Fibroblast of the aortic adventitia (primary cell): ENCODE measurements at regions not wholly inside any gene's neighbourhood (a gene's known extent, or its start where the extent isn't known, plus 50 kb on each side); places are given as distances from the start of the nearest gene placed in this dataset.
A peak's percentile ranks its signal among the peaks of the same experiment; 100 is the strongest.

ENCODE experiments used
- DNase-seq: peaks from one replicate; pipeline ENCODE4 v3.0.0-alpha.2; 2010; ENCODE audit warnings: low read depth
- H3K4me3 ChIP-seq: 2 replicates; pipeline ENCODE4 v1.5.1; 2011; ENCODE audit warnings: low read depth, mild to moderate bottlenecking, control low read depth, low read length, moderate library complexity
- CTCF ChIP-seq: IDR thresholded peaks from 2 replicates; pipeline ENCODE4 v1.5.1; 2011; ENCODE audit warnings: mild to moderate bottlenecking, low read length, control low read depth, inconsistent platforms; ENCODE audit not compliant: insufficient read depth

GRCh38 chr12:59388176-59388575 lies 207.7 kb upstream of the SLC16A7 start:
- H3K4me3 ChIP-seq, result no peak overlapping the region
- no peak for TF ChIP-seq CTCF
- DNase-seq, result no peak

DNA sequence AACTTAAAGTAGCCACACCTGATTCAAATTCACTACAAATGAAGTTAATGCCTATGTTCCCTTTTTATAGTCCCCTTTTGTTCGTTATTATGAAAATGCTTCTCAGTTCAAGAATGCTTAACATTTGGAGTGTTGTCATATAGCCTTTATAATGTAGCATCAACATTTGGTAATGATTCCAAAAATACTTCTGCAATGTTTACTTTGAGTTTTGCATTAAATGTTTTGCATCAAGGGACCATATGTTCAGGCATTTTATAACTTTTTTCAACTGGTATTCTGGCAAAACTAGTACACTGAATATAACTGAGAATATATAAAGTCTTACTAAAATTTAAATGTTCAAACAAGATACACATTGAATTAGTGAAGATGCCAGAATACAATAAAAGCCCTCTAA lies 209.6 kb upstream of the SLC16A7 start:
- TF ChIP-seq CTCF, result no peak
- no peak overlapping the region for H3K4me3 ChIP-seq
- no peak for DNase-seq

GRCh38 chr12:59383079-59383822 lies 212.6 kb upstream of the SLC16A7 start:
- TF ChIP-seq CTCF, result no peak
- H3K4me3 ChIP-seq, result no peak overlapping the region
- DNase-seq, result peak; percentile 83

- peak overlapping the region; percentile 9 for H3K4me3 ChIP-seq
- DNase-seq, result no peak
These were observed 213.3 kb upstream of the SLC16A7 start for GRCh38 chr12:59382282-59383078.

DNA sequence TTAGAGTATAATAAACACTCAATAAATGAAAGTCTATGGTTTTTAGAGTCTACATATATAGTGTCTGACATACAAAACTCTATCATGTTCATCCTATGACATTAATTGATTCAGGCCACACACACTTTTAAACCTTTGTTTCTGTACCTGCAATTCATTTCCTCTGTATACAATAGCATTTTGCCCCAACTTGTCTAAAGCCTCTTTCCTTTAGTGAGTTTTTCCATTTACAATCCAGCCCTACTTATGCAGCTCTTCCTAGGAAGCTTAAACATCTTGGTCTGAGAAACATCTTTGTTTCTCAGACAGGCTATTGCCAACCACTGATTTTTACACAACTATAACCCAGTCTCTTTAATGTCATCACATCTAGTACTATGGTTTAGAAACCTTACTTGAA lies 214.7 kb upstream of the SLC16A7 start:
- no peak for TF ChIP-seq CTCF
- no peak overlapping the region for H3K4me3 ChIP-seq
- DNase-seq, result no peak

More at GRCh38 chr12:59382282-59383078, 213.3 kb upstream of the SLC16A7 start:
- no peak for TF ChIP-seq CTCF

- H3K4me3 ChIP-seq, result no peak overlapping the region
- no peak for DNase-seq
- no peak for TF ChIP-seq CTCF
These were observed 220.2 kb upstream of the SLC16A7 start for GRCh38 chr12:59375633-59376032.
